Testis (tissue), 2 donors: ENCODE measurements at regions not wholly inside any gene's neighbourhood (a gene's known extent, or its start where the extent isn't known, plus 50 kb on each side); places are given as distances from the start of the nearest gene placed in this dataset.

Source experiments
- DNase-seq: peaks from one replicate; pipeline ENCODE4 v3.0.0-alpha.2; 2019
- H3K27ac ChIP-seq, 2 donors: fragments of 200-600 bp; sonication (generic); one replicate each; pipeline ENCODE4 v1.5.1; 2019
- H3K27me3 ChIP-seq: fragments of 200-600 bp; sonication (generic); one replicate; pipeline ENCODE4 v1.5.1; 2019
- H3K36me3 ChIP-seq: fragments of 200-600 bp; sonication (generic); one replicate; pipeline ENCODE4 v1.5.1; 2017; ENCODE audit warnings: low read depth; ENCODE audit errors: missing control alignments
- H3K4me1 ChIP-seq: fragments of 200-600 bp; sonication (generic); one replicate; pipeline ENCODE4 v1.5.1; 2019
- H3K4me3 ChIP-seq, 2 donors: fragments of 200-600 bp; sonication (generic); one replicate each; pipeline ENCODE4 v1.5.1; 2017 to 2019
- H3K9me3 ChIP-seq: fragments of 200-600 bp; sonication (generic); one replicate; pipeline ENCODE4 v1.5.1; 2017
- CTCF ChIP-seq, 3 experiments: fragments of 450-650 bp in 2 of 3; fragments of 200-600 bp in 1 of 3; sonication (generic) in 1 of 3; IDR thresholded peaks; one replicate each; pipeline ENCODE4 v1.5.1; 2016 to 2019; ENCODE audit warnings: antibody characterized with exemption in 3 of 3, mild to moderate bottlenecking in 2 of 3, moderate library complexity in 1 of 3
- POLR2A ChIP-seq: fragments of 450-650 bp; IDR thresholded peaks from one replicate; pipeline ENCODE4 v1.6.1; 2017; ENCODE audit warnings: antibody characterized with exemption, mild to moderate bottlenecking, moderate library complexity
- WGBS, 2 donors: methylation state at CpG; one replicate each; pipeline ENCODE4 v1.1.5; 2018; 5-methylcytosine and 5-hydroxymethylcytosine counted together
- intact Hi-C: fragments of 100-400 bp; cut with DNase I; formaldehyde crosslinking; loops from one replicate; pipeline ENCODE4 v1.15.1; 2023; ENCODE audit warnings: low total_unique reads

- Histone ChIP-seq H3K9me3 (no peaks in the 10 kb centered on the region), H3K27me3 (no peaks in the 10 kb centered on the region), H3K27ac (no peak overlapping the region), H3K4me3 (no peak overlapping the region), H3K36me3 (no peaks in the 10 kb centered on the region), H3K4me1 (no peaks in the 10 kb centered on the region)
- TF ChIP-seq CTCF (IDR thresholded peaks at IDR 0.05) (no peak), POLR2A (no peak)
- WGBS, 2 donors: 72 to 83% methylated on average over 5 of the region's 5 CpGs
- no peak for DNase-seq
- intact Hi-C loops: no loop called here
Measured at GRCh38 chrY:15466891-15467290, 942.6 kb downstream of the NLGN4Y start.

DNA sequence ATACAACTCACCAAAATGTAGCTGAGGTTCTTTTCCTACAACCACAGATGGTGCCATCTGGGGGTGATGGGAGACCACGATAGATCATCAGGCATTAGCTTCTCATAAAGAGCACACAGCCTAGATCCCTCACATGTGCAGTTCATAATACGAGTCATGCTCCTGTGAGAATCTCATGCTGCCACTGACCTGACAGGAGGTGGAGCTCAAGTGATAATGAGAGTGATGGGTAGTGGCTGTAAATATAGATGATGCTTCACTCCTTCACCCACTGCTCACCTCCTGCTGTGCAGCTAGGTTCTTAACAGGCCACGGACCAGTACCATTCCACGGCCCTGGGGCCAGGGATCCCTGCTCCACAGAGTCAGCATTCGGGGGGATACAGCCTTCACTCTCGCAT, 943.8 kb downstream of the NLGN4Y start:
- Histone ChIP-seq H3K27ac (no peak overlapping the region), H3K27me3 (no peaks in the 10 kb centered on the region), H3K4me3 (no peak overlapping the region), H3K4me1 (no peaks in the 10 kb centered on the region), H3K9me3 (no peaks in the 10 kb centered on the region), H3K36me3 (no peaks in the 10 kb centered on the region)
- DNase-seq: no peak
- intact Hi-C loops: no loop called here
- TF ChIP-seq POLR2A: no peak
- no peak for TF ChIP-seq CTCF (IDR thresholded peaks at IDR 0.05)
- WGBS, 2 donors: 91 to 94% methylated on average over 5 to 6 of the region's 6 CpGs

GRCh38 chrY:15471371-15471770, 947.0 kb downstream of the NLGN4Y start:
- H3K36me3 ChIP-seq: no peaks in the 10 kb centered on the region
- no peak for TF ChIP-seq CTCF (IDR thresholded peaks at IDR 0.05)
- TF ChIP-seq POLR2A: no peak
- no peak overlapping the region for H3K27ac ChIP-seq
- no peaks in the 10 kb centered on the region for H3K9me3 ChIP-seq
- no peak overlapping the region for H3K4me3 ChIP-seq
- intact Hi-C loops: no loop called here
- H3K4me1 ChIP-seq: no peaks in the 10 kb centered on the region
- no peak for DNase-seq
- H3K27me3 ChIP-seq: no peaks in the 10 kb centered on the region
- WGBS, 2 donors: 53 to 62% methylated on average over 1 of the region's 1 CpG

- intact Hi-C loops: no loop called here
- TF ChIP-seq POLR2A: no peak
- no peak for TF ChIP-seq CTCF (IDR thresholded peaks at IDR 0.05)
- Histone ChIP-seq H3K9me3 (no peaks in the 10 kb centered on the region), H3K4me3 (no peak overlapping the region), H3K27me3 (no peaks in the 10 kb centered on the region), H3K27ac (no peak overlapping the region), H3K36me3 (no peaks in the 10 kb centered on the region), H3K4me1 (no peaks in the 10 kb centered on the region)
- WGBS, 2 donors: 92 to 100% methylated on average over 1 to 4 of the region's 5 CpGs
- no peak for DNase-seq
Measured at GRCh38 chrY:15478348-15478963, 954.1 kb downstream of the NLGN4Y start.

DNA sequence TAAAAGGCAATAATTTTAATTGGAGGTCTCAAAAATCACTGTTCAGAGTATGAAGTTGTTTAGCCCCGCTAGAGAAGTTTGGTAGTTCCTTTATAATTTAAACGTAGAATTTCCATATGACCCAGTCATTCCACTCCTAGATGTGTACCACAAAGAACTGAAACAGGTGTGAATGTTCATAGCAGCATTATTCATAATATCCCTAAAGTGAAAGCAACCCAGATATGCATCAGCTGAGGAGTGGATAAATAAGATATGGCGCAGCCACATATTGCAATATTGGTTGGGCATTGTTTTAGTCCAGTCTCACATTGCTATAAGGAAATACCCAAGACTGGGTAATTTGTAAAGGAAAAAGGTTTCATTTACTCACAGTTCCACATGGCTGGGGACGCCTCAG, 976.2 kb downstream of the NLGN4Y start:
- Histone ChIP-seq H3K4me1 (no peaks in the 10 kb centered on the region), H3K36me3 (no peaks in the 10 kb centered on the region), H3K4me3 (no peak overlapping the region), H3K9me3 (no peaks in the 10 kb centered on the region), H3K27me3 (no peaks in the 10 kb centered on the region), H3K27ac (no peak overlapping the region)
- no peak for TF ChIP-seq CTCF (IDR thresholded peaks at IDR 0.05)
- TF ChIP-seq POLR2A: no peak
- no peak for DNase-seq
- WGBS, 2 donors: 95 to 96% methylated on average over 4 of the region's 4 CpGs
- intact Hi-C loops: no loop called here
